Psoas muscle (tissue), 7 donors: ENCODE measurements at regions not wholly inside any gene's neighbourhood (a gene's known extent, or its start where the extent isn't known, plus 50 kb on each side); places are given as distances from the start of the nearest gene placed in this dataset.

Experiments used
- ATAC-seq, 4 donors: fragments of 200-7000 bp; cut with Tn5 transposase; one replicate each; pipeline ENCODE4 v1.9.1; 2020; ENCODE audit warnings: moderate library complexity in 3 of 4, mild to moderate bottlenecking in 2 of 4
- DNase-seq, 2 donors: peaks; one replicate each; pipeline ENCODE4 v3.0.0-alpha.2; 2020
- H3K27ac ChIP-seq: fragments of 200-600 bp; one replicate; pipeline ENCODE4 v1.8.0; 2022
- H3K27me3 ChIP-seq, 3 donors: fragments of 200-600 bp in 1 of 3; one replicate each; pipeline versions ENCODE4 v1.6.1 to v1.8.0; 2013 to 2022; ENCODE audit warnings: low read length in 2 of 3, mild to moderate bottlenecking in 2 of 3, moderate library complexity in 1 of 3; ENCODE audit not compliant: insufficient read depth in 3 of 3
- H3K36me3 ChIP-seq, 2 donors: fragments of 200-600 bp in 1 of 2; one replicate each; pipeline versions ENCODE4 v1.6.1 to v1.8.0; 2013 to 2022; ENCODE audit warnings: low read depth in 1 of 2, mild to moderate bottlenecking in 1 of 2, moderate library complexity in 1 of 2; ENCODE audit not compliant: insufficient read depth in 1 of 2
- H3K4me1 ChIP-seq: fragments of 200-600 bp; one replicate; pipeline ENCODE4 v1.8.0; 2022
- H3K4me3 ChIP-seq: fragments of 200-600 bp; one replicate; pipeline ENCODE4 v1.8.0; 2022; ENCODE audit warnings: mild to moderate bottlenecking
- H3K9me3 ChIP-seq: fragments of 200-600 bp; one replicate; pipeline ENCODE4 v1.8.0; 2022
- CTCF ChIP-seq: fragments of 200-600 bp; IDR thresholded peaks from one replicate; pipeline ENCODE4 v1.8.0; 2022; ENCODE audit warnings: antibody characterized with exemption
- WGBS, 3 donors: extraction: QIAGEN DNeasy Blood & Tissue Kit; methylation state at CpG; one replicate each; pipeline versions ENCODE4 v1.1.6 to v1.1.7; 2013; 5-methylcytosine and 5-hydroxymethylcytosine counted together
- intact Hi-C, 2 donors: fragments of 100-400 bp; cut with DNase I; formaldehyde crosslinking; loops; one replicate each; pipeline versions ENCODE4 v1.11.0 to v1.14.2; 2022
- donor health status: healthy with polysubstance abuse.
- donor health status: DM: no; HTN: no; CAD: no; lungs with moderate emphysema.
- donor health status: Bipolar disorder and iron deficiency.
- donor health status: healthy.
- donor health status: DM: yes; HTN: yes; CAD: no.
- donor health status: DM: no; HTN: no; CAD: no.
- donor health status: DM: yes; HTN: yes; CAD: no.

- H3K4me3 ChIP-seq, result no peak overlapping the region
- intact Hi-C loops, result no loop called here
- 59 to 66% (median 62%) methylated on average over 5 of the region's 5 CpGs for WGBS, 3 donors
- DNase-seq, result no peak
- H3K36me3 ChIP-seq, result no peaks in the 10 kb centered on the region
- TF ChIP-seq CTCF, result no peak
- no peaks in the 10 kb centered on the region for H3K9me3 ChIP-seq
- no peak for ATAC-seq
- H3K27me3 ChIP-seq, result no peaks in the 10 kb centered on the region
- no peaks in the 10 kb centered on the region for H3K4me1 ChIP-seq
- no peak overlapping the region for H3K27ac ChIP-seq
These were observed 172.0 kb downstream of the OPA1 start for GRCh38 chr3:193764959-193765358.

GRCh38 chr3:193767353-193768069 is 174.5 kb downstream of the OPA1 start:
- no peak overlapping the region for H3K4me3 ChIP-seq
- no peak overlapping the region for H3K27ac ChIP-seq
- no peaks in the 10 kb centered on the region for H3K4me1 ChIP-seq
- DNase-seq, result no peak
- H3K36me3 ChIP-seq, result no peaks in the 10 kb centered on the region
- WGBS, 3 donors, result 94 to 100% (median 95%) methylated on average over 1 of the region's 1 CpG
- peak in 1 of 4 donors; percentile 25 for ATAC-seq
- intact Hi-C loops, result no loop called here
- no peaks in the 10 kb centered on the region for H3K9me3 ChIP-seq
- no peak for TF ChIP-seq CTCF
- H3K27me3 ChIP-seq, result peaks cover 0 to under 1% (median 0%) of the 10 kb centered on the region in 3 donors

- intact Hi-C loops, result no loop called here
- no peaks in the 10 kb centered on the region for H3K36me3 ChIP-seq
- 54 to 65% (median 56%) methylated on average over 2 of the region's 2 CpGs for WGBS, 3 donors
- TF ChIP-seq CTCF, result no peak
- no peaks in the 10 kb centered on the region for H3K4me1 ChIP-seq
- H3K27ac ChIP-seq, result no peak overlapping the region
- ATAC-seq (peak in 2 of 4 donors; percentile 16 to 44), DNase-seq (no peak)
- peaks cover 0 to 2% (median 0%) of the 10 kb centered on the region in 3 donors for H3K27me3 ChIP-seq
- no peaks in the 10 kb centered on the region for H3K9me3 ChIP-seq
- no peak overlapping the region for H3K4me3 ChIP-seq
These were observed 175.0 kb downstream of the OPA1 start for GRCh38 chr3:193768070-193768394.

- no peaks in the 10 kb centered on the region for H3K4me1 ChIP-seq
- peaks cover 0 to 2% (median 0%) of the 10 kb centered on the region in 3 donors for H3K27me3 ChIP-seq
- no peak for ATAC-seq
- no peak for DNase-seq
- no peaks in the 10 kb centered on the region for H3K9me3 ChIP-seq
- no peak for TF ChIP-seq CTCF
- WGBS, 3 donors, result 87 to 91% (median 88%) methylated on average over 2 of the region's 2 CpGs
- intact Hi-C loops, result no loop called here
- no peak overlapping the region for H3K27ac ChIP-seq
- H3K4me3 ChIP-seq, result no peak overlapping the region
- no peaks in the 10 kb centered on the region for H3K36me3 ChIP-seq
These were observed 176.4 kb downstream of the OPA1 start for GRCh38 chr3:193769437-193769836.
